NCI-H524 (cell line): ENCODE measurements at regions not wholly inside any gene's neighbourhood (a gene's known extent, or its start where the extent isn't known, plus 50 kb on each side); places are given as distances from the start of the nearest gene placed in this dataset.

Experiments used
- DNase-seq, 2 experiments: peaks; one replicate each; lab custom pipeline; 2025; lab: John Stamatoyannopoulos, UW

- DNase-seq, result no peak
These were observed 71.5 kb upstream of the CD82 start for GRCh38 chr11:44493930-44494329.

GRCh38 chr11:44494785-44495184, 70.7 kb upstream of the CD82 start:
- no peak for DNase-seq

GRCh38 chr11:44496391-44496790, 69.1 kb upstream of the CD82 start:
- DNase-seq, result peak in 1 of 2 experiments; percentile 48

- DNase-seq, result no peak
These were observed 67.2 kb upstream of the CD82 start for GRCh38 chr11:44498089-44498871.

- no peak for DNase-seq
These were observed 63.0 kb upstream of the CD82 start for GRCh38 chr11:44502506-44502905.

- DNase-seq, result no peak
These were observed 59.8 kb upstream of the CD82 start for GRCh38 chr11:44505581-44506054.

GRCh38 chr11:44506375-44507016, 59.0 kb upstream of the CD82 start:
- DNase-seq, result no peak

GRCh38 chr11:44507491-44507890, 58.0 kb upstream of the CD82 start:
- DNase-seq, result no peak

- peak; percentile 73 to 87 for DNase-seq
These were observed 57.5 kb upstream of the CD82 start for GRCh38 chr11:44507896-44508445.

GRCh38 chr11:44509296-44509695, 56.2 kb upstream of the CD82 start:
- peak; percentile 94 to 96 for DNase-seq

GRCh38 chr11:44510372-44510771, 55.1 kb upstream of the CD82 start:
- DNase-seq, result no peak

GRCh38 chr11:44512818-44513217, 52.6 kb upstream of the CD82 start:
- no peak for DNase-seq

- DNase-seq, result no peak
These were observed 50.4 kb upstream of the CD82 start for GRCh38 chr11:44515048-44515447.
